Fibroblast of the aortic adventitia (primary cell): ENCODE measurements at regions not wholly inside any gene's neighbourhood (a gene's known extent, or its start where the extent isn't known, plus 50 kb on each side); places are given as distances from the start of the nearest gene placed in this dataset.

Experiments used
- DNase-seq: peaks from one replicate; pipeline ENCODE4 v3.0.0-alpha.2; 2010; ENCODE audit warnings: low read depth
- H3K4me3 ChIP-seq: 2 replicates; pipeline ENCODE4 v1.5.1; 2011; ENCODE audit warnings: low read depth, mild to moderate bottlenecking, control low read depth, low read length, moderate library complexity
- TF ChIP-seq, protein P1 (sequence below): IDR thresholded peaks from 2 replicates; pipeline ENCODE4 v1.5.1; 2011; ENCODE audit warnings: mild to moderate bottlenecking, low read length, control low read depth, inconsistent platforms; ENCODE audit not compliant: insufficient read depth

- TF ChIP-seq, protein P1, sequence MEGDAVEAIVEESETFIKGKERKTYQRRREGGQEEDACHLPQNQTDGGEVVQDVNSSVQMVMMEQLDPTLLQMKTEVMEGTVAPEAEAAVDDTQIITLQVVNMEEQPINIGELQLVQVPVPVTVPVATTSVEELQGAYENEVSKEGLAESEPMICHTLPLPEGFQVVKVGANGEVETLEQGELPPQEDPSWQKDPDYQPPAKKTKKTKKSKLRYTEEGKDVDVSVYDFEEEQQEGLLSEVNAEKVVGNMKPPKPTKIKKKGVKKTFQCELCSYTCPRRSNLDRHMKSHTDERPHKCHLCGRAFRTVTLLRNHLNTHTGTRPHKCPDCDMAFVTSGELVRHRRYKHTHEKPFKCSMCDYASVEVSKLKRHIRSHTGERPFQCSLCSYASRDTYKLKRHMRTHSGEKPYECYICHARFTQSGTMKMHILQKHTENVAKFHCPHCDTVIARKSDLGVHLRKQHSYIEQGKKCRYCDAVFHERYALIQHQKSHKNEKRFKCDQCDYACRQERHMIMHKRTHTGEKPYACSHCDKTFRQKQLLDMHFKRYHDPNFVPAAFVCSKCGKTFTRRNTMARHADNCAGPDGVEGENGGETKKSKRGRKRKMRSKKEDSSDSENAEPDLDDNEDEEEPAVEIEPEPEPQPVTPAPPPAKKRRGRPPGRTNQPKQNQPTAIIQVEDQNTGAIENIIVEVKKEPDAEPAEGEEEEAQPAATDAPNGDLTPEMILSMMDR, result no peak
- DNase-seq, result no peak
- H3K4me3 ChIP-seq, result no peak overlapping the region
These were observed 96.0 kb upstream of the CDIN1 start for GRCh38 chr15:36483409-36483808.

GRCh38 chr15:36484038-36484778 is 95.2 kb upstream of the CDIN1 start:
- H3K4me3 ChIP-seq, result no peak overlapping the region
- TF ChIP-seq, protein P1, result no peak
- peak; percentile 10 for DNase-seq

DNA sequence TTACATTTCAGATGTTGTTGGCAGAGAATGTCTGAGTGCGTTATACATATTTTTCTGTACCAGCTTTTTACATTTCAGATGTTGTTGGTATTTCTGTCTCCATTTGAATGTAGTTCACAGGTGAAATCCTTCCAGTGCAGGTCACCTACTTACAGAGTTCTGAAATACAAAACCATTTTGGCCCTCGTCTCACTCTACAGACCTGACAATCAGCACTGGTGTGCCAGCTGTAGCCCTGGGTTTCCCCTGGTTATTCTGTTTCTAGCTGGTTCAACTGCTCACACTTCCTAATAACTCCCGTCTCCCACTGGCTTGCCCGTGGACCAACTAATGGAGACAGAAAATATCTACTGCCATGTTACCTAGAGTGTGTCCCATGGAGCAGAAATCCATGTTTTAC is 87.5 kb upstream of the CDIN1 start:
- no peak for DNase-seq
- H3K4me3 ChIP-seq, result no peak overlapping the region
- TF ChIP-seq, protein P1, result no peak

DNA sequence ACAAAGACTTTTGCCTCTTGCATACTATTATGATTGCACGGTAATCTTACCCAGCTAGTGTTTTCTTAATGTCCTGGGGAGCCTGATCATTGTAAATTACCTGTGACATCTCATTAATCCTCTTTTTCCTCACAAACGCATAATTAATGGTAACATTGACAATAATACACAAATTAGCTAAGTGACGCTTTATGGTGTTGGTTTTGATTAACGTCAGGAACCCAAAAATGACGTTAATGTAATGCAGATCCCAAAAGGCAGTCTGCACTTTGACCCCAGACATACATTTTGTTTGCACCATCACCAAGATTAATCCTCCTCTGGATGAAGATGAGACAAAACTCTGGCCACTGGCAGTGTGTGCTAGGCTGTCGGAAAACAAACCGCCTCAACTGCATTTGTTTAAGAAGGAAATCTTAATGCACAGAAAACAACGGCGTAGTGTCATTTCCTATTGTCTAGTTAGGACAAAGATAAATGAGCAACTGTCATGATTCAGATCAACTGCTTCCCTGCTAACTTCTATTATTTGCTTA is 83.9 kb upstream of the CDIN1 start:
- TF ChIP-seq, protein P1, result no peak
- no peak for DNase-seq
- no peak overlapping the region for H3K4me3 ChIP-seq

DNA sequence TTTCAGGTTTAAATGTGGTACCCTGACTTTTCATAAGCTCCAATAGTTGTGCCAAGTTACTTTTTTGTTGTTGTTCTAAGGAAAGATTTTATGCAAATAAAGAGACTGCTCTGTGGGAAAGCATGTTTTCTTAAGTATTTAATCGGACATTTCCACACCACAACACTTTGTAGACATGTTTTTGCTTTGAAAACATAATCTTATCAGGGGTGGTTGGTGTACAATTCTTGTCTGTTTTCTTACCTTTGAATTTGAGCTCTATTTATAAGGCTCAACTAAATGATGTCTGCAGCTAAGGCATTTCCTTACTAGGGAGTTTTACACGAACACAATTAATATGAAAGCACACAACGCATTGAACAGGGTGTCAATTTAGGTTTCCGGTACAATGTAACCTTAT is 81.5 kb upstream of the CDIN1 start:
- TF ChIP-seq, protein P1, result no peak
- no peak overlapping the region for H3K4me3 ChIP-seq
- DNase-seq, result no peak

GRCh38 chr15:36498401-36498800 is 81.0 kb upstream of the CDIN1 start:
- no peak overlapping the region for H3K4me3 ChIP-seq
- TF ChIP-seq, protein P1, result no peak
- DNase-seq, result no peak

GRCh38 chr15:36498916-36499315 is 80.5 kb upstream of the CDIN1 start:
- TF ChIP-seq, protein P1, result no peak
- no peak for DNase-seq
- no peak overlapping the region for H3K4me3 ChIP-seq
